GM18868 (cell line): ENCODE measurements at regions not wholly inside any gene's neighbourhood (a gene's known extent, or its start where the extent isn't known, plus 50 kb on each side); places are given as distances from the start of the nearest gene placed in this dataset.

Experiments
- ATAC-seq: cut with Tn5 transposase; IDR thresholded peaks from one replicate; pipeline ENCODE4 v1.9.1; 2021; ENCODE audit warnings: mild to moderate bottlenecking, moderate library complexity; ENCODE audit not compliant: unreplicated experiment

DNA sequence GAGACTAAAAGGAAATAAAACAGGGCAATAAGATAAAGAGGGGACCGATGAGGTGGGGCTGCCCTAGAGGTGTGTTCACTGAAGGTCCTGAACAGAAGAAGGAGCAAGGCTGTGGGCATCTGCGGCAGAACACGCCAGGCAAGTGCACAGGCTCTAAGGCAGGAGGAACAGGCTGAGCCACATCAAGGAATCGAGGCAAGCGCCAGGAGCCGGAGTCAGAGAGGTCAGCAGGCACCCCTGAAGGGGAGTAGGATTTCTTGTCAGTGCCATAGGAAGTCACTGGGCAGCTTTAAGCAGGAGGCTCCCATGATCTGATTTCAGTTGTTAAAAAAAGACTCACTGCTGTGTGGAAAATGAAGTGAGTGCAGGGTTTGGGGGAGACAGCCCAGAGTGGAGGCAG, 186.5 kb downstream of the KATNIP start:
- ATAC-seq, result no peak

GRCh38 chr16:27737513-27737912, 187.6 kb downstream of the KATNIP start:
- ATAC-seq, result no peak
